Activated CD4-positive, alpha-beta T cell treated with anti-CD3 and anti-CD28 coated beads, Interleukin-2, Interleukin-4, amounts not matched to agents 100 ng/mL and 50 ng/mL, durations not matched to agents 16 hours and 8 hours (primary cell): ENCODE measurements at regions not wholly inside any gene's neighbourhood (a gene's known extent, or its start where the extent isn't known, plus 50 kb on each side); places are given as distances from the start of the nearest gene placed in this dataset.

Source experiments
- DNase-seq: peaks from one replicate; pipeline ENCODE4 v3.0.0-alpha.2; 2020; ENCODE audit warnings: low spot score

GRCh38 chr20:22404419-22405170 lies 179.8 kb downstream of the FOXA2 start:
- no peak for DNase-seq

- DNase-seq: no peak
These were observed 180.6 kb downstream of the FOXA2 start for GRCh38 chr20:22403632-22404361.

- no peak for DNase-seq
These were observed 181.2 kb downstream of the FOXA2 start for GRCh38 chr20:22403022-22403631.

GRCh38 chr20:22402550-22402949 lies 181.8 kb downstream of the FOXA2 start:
- DNase-seq: no peak

- DNase-seq: no peak
These were observed 183.9 kb downstream of the FOXA2 start for GRCh38 chr20:22400440-22400839.

GRCh38 chr20:22394583-22394982 lies 189.8 kb downstream of the FOXA2 start:
- no peak for DNase-seq

GRCh38 chr20:22390543-22390903 lies 193.8 kb downstream of the FOXA2 start:
- DNase-seq: no peak

- no peak for DNase-seq
These were observed 194.4 kb downstream of the FOXA2 start for GRCh38 chr20:22389836-22390542.

- no peak for DNase-seq
These were observed 196.9 kb downstream of the FOXA2 start for GRCh38 chr20:22387452-22387851.

- no peak for DNase-seq
These were observed 198.1 kb downstream of the FOXA2 start for GRCh38 chr20:22386306-22386623.

GRCh38 chr20:22385602-22386305 lies 198.6 kb downstream of the FOXA2 start:
- no peak for DNase-seq

- DNase-seq: no peak
These were observed 199.4 kb downstream of the FOXA2 start for GRCh38 chr20:22384978-22385377.

GRCh38 chr20:22383156-22383555 lies 201.2 kb downstream of the FOXA2 start:
- no peak for DNase-seq

- DNase-seq: no peak
These were observed 201.6 kb downstream of the FOXA2 start for GRCh38 chr20:22382742-22383141.

GRCh38 chr20:22381812-22382416 lies 202.5 kb downstream of the FOXA2 start:
- no peak for DNase-seq

GRCh38 chr20:22379472-22379871 lies 204.9 kb downstream of the FOXA2 start:
- no peak for DNase-seq

GRCh38 chr20:22374678-22375590 lies 209.4 kb downstream of the FOXA2 start:
- no peak for DNase-seq

- DNase-seq: no peak
These were observed 210.3 kb downstream of the FOXA2 start for GRCh38 chr20:22374066-22374465.

- DNase-seq: no peak
These were observed 211.0 kb downstream of the FOXA2 start for GRCh38 chr20:22373164-22373895.

- no peak for DNase-seq
These were observed 212.5 kb downstream of the FOXA2 start for GRCh38 chr20:22371843-22372242.
